ENCODE measurements at regions not wholly inside any gene's neighbourhood (a gene's known extent, or its start where the extent isn't known, plus 50 kb on each side); places are given as distances from the start of the nearest gene placed in this dataset.

DNA sequence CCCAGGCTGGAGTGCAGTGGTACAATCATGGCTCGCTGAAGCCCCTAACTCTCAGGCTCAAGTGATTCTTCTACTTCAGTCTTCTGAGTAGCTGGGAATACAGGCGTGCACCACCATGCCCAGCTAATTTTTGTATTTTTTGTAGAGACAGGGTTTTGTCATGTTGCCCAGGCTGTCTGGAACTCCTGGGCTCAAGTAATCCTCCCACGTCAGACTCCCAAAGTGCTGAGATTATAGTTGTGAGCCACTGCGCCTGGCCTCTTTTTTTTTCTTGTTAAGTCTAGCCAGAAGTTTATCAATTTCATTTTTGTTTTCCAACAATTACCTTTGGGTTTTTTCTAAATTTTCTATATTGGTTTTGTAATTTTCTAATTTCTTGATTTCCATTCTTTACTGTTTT lies 100.6 kb downstream of the GC start:
- TF ChIP-seq ZBTB3 (CRISPR knock-in tag; IDR thresholded peaks at IDR 0.05; ENCODE audit: borderline replicate concordance, low read depth), result no peak
- no peak for TF ChIP-seq ZNF138 (CRISPR knock-in tag; IDR thresholded peaks at IDR 0.05; ENCODE audit: low read depth)
- no peak for TF ChIP-seq ATF7-NPFF (CRISPR knock-in tag; IDR thresholded peaks at IDR 0.05; ENCODE audit: low read depth)
- TF ChIP-seq HOXA9 (CRISPR knock-in tag; IDR thresholded peaks at IDR 0.05; ENCODE audit: borderline replicate concordance), result no peak
- no peak for TF ChIP-seq HDAC6 (IDR thresholded peaks at IDR 0.05; ENCODE audit: low read depth, low read length)
- no peak for TF ChIP-seq FOXK2 (IDR thresholded peaks at IDR 0.05)
- no peak for TF ChIP-seq SAFB2 (CRISPR knock-in tag; IDR thresholded peaks at IDR 0.05; ENCODE audit: borderline replicate concordance, low read depth)
- no peak for TF ChIP-seq FIP1L1 (IDR thresholded peaks at IDR 0.05; ENCODE audit: borderline replicate concordance, insufficient read depth, low read depth, low read length)
- TF ChIP-seq, protein P1, sequence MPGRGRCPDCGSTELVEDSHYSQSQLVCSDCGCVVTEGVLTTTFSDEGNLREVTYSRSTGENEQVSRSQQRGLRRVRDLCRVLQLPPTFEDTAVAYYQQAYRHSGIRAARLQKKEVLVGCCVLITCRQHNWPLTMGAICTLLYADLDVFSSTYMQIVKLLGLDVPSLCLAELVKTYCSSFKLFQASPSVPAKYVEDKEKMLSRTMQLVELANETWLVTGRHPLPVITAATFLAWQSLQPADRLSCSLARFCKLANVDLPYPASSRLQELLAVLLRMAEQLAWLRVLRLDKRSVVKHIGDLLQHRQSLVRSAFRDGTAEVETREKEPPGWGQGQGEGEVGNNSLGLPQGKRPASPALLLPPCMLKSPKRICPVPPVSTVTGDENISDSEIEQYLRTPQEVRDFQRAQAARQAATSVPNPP (CRISPR knock-in tag; IDR thresholded peaks at IDR 0.05), result no peak
- no peak for TF ChIP-seq ZNF598 (CRISPR knock-in tag; IDR thresholded peaks at IDR 0.05; ENCODE audit: borderline replicate concordance)
- Histone ChIP-seq H3K9me3 (ENCODE audit: low read length) (no peaks in the 10 kb centered on the region), H3K4me3 (replicated peaks in 1 of 3; ENCODE audit: insufficient read depth in 1 of 3, low read depth in 2 of 3, low read length in 3 of 3) (no peak overlapping the region), H3K4me1 (ENCODE audit: insufficient read depth, low read length) (no peaks in the 10 kb centered on the region), H3K4me2 (ENCODE audit: low read depth, low read length) (no peak overlapping the region), H2AFZ (ENCODE audit: low read length) (no peak overlapping the region), H3K36me3 (replicated peaks in 1 of 2; ENCODE audit: control insufficient read depth in 1 of 2, insufficient read depth in 2 of 2, low read length in 2 of 2) (no peaks in the 10 kb centered on the region), H3K27me3 (ENCODE audit: control insufficient read depth in 1 of 2, insufficient read depth in 2 of 2, low read length in 2 of 2) (no peaks in the 10 kb centered on the region), H3K27ac (ENCODE audit: extremely low read length, insufficient read depth, low read length) (no peak overlapping the region), H4K20me1 (ENCODE audit: insufficient read depth, low read length) (no peaks in the 10 kb centered on the region), H3K79me2 (ENCODE audit: insufficient read depth, low read length) (no peaks in the 10 kb centered on the region), H3K9ac (ENCODE audit: insufficient read depth, low read depth, low read length) (no peak overlapping the region)
- ChIA-PET POLR2A (no interaction called here), CTCF (ENCODE audit: low intra/inter-chr PET ratio, low total read pairs) (no interaction called here)
- DNase-seq (ENCODE audit: low spot score) (no peak), FAIRE-seq (no peak), ATAC-seq (no peak)
- no TSS peak for BruUV-seq (replicated peaks)
- in situ Hi-C loops (cut with HindIII; ENCODE audit: extremely low pct_ligation_motif_present, low pct_unique_long_range_greater_than_20kb) (no loop called here), intact Hi-C loops (cut with micrococcal nuclease; ENCODE audit: unreplicated experiment) (no loop called here)
- 51% methylated on average over 4 of the region's 4 CpGs for WGBS (ENCODE audit: low lambda C conversion rate)

Measured in HepG2 (cell line).